Upper lobe of left lung (tissue), 4 donors: ENCODE measurements at regions not wholly inside any gene's neighbourhood (a gene's known extent, or its start where the extent isn't known, plus 50 kb on each side); places are given as distances from the start of the nearest gene placed in this dataset.

Experiments
- CTCF ChIP-seq, 6 experiments: fragments of 450-650 bp in 4 of 6; fragments of 200-600 bp in 2 of 6; sonication (generic) in 2 of 6; IDR thresholded peaks; one replicate each; pipeline ENCODE4 v1.5.1; 2016 to 2019; ENCODE audit warnings: antibody characterized with exemption in 6 of 6
- EP300 ChIP-seq, 4 donors: sonication (generic); formaldehyde crosslinking; IDR thresholded peaks; one replicate each; pipeline ENCODE4 v1.5.1; 2017; ENCODE audit warnings: antibody characterized with exemption in 4 of 4, control low read depth in 2 of 4
- POLR2A ChIP-seq, 4 donors: fragments of 450-650 bp; IDR thresholded peaks; one replicate each; pipeline ENCODE4 v1.5.1; 2016 to 2017; ENCODE audit warnings: antibody characterized with exemption in 4 of 4, mild to moderate bottlenecking in 2 of 4
- POLR2AphosphoS5 ChIP-seq, 2 donors: sonication (generic); formaldehyde crosslinking; IDR thresholded peaks; one replicate each; pipeline ENCODE4 v1.5.1; 2017; ENCODE audit warnings: antibody characterized with exemption in 2 of 2

GRCh38 chr4:115229873-115230272 is 116.5 kb upstream of the NDST4 start:
- TF ChIP-seq EP300 (IDR thresholded peaks at IDR 0.05) (no peak), CTCF (IDR thresholded peaks at IDR 0.05) (no peak), POLR2A (IDR thresholded peaks at IDR 0.05) (no peak), POLR2AphosphoS5 (IDR thresholded peaks at IDR 0.05) (no peak)
